IMR-90 (cell line): ENCODE measurements at regions not wholly inside any gene's neighbourhood (a gene's known extent, or its start where the extent isn't known, plus 50 kb on each side); places are given as distances from the start of the nearest gene placed in this dataset.

Experiments used
- ELK1 ChIP-seq: fragments of 150-350 bp; IDR thresholded peaks from 2 replicates; pipeline ENCODE4 v1.6.1; 2016; ENCODE audit warnings: low read depth, mild to moderate bottlenecking, low read length, moderate library complexity, borderline replicate concordance
- FOS ChIP-seq: fragments of 150-350 bp; IDR thresholded peaks from 2 replicates; pipeline ENCODE4 v1.6.1; 2016; ENCODE audit warnings: low read depth, low read length
- POLR2A ChIP-seq: IDR thresholded peaks from 2 replicates; pipeline ENCODE4 v1.6.1; 2012; ENCODE audit warnings: mild to moderate bottlenecking, low read depth, low read length
- RAD21 ChIP-seq: IDR thresholded peaks from 2 replicates; pipeline ENCODE4 v1.6.1; 2012; ENCODE audit warnings: low read length, improper control_type of control experiment
- RCOR1 ChIP-seq: IDR thresholded peaks from 2 replicates; pipeline ENCODE4 v1.6.1; 2012; ENCODE audit warnings: mild to moderate bottlenecking, low read length, improper control_type of control experiment; ENCODE audit not compliant: insufficient replicate concordance
- USF2 ChIP-seq: fragments of 150-350 bp; IDR thresholded peaks from 2 replicates; pipeline ENCODE4 v1.6.1; 2017; ENCODE audit warnings: mild to moderate bottlenecking, antibody characterized with exemption, low read length, low read depth
- TF ChIP-seq, protein P1 (sequence below): conservative IDR thresholded peaks from 2 replicates; pipeline ENCODE4 v1.5.1; 2012; ENCODE audit warnings: mild to moderate bottlenecking, low read depth, low read length, improper control_type of control experiment

DNA sequence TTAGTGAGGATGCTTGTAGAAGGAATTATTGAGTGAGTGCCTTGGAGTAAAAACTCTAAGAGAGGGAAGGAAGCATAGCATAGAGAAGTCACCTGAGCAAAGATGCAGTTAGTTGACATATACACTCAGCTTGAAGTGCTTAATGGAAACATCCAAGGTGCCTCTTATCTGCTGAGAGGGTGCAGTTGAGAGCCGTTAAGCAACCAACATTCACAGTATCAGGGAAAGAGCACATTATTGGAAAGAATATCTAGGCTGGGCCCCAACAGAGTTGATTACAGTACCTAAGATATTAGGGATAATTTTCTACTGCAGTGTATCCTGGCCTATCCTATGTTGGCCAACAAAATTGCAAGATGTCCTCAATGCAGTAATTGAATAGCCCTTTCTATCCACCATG, 302.0 kb downstream of the ETV1 start:
- TF ChIP-seq POLR2A (no peak), FOS (no peak), RAD21 (no peak), ELK1 (no peak), RCOR1 (no peak), USF2 (no peak)
- TF ChIP-seq, protein P1, sequence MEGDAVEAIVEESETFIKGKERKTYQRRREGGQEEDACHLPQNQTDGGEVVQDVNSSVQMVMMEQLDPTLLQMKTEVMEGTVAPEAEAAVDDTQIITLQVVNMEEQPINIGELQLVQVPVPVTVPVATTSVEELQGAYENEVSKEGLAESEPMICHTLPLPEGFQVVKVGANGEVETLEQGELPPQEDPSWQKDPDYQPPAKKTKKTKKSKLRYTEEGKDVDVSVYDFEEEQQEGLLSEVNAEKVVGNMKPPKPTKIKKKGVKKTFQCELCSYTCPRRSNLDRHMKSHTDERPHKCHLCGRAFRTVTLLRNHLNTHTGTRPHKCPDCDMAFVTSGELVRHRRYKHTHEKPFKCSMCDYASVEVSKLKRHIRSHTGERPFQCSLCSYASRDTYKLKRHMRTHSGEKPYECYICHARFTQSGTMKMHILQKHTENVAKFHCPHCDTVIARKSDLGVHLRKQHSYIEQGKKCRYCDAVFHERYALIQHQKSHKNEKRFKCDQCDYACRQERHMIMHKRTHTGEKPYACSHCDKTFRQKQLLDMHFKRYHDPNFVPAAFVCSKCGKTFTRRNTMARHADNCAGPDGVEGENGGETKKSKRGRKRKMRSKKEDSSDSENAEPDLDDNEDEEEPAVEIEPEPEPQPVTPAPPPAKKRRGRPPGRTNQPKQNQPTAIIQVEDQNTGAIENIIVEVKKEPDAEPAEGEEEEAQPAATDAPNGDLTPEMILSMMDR, result no peak
